Transverse colon (tissue), 3 donors: ENCODE measurements at regions not wholly inside any gene's neighbourhood (a gene's known extent, or its start where the extent isn't known, plus 50 kb on each side); places are given as distances from the start of the nearest gene placed in this dataset.

Source experiments
- POLR2A ChIP-seq: fragments of 450-650 bp; IDR thresholded peaks from one replicate; pipeline ENCODE4 v1.6.1; 2016; ENCODE audit warnings: antibody characterized with exemption, mild to moderate bottlenecking, moderate library complexity
- TF ChIP-seq, protein P1 (sequence below), 5 experiments: fragments of 200-600 bp in 3 of 5; fragments of 450-650 bp in 2 of 5; sonication (generic) in 3 of 5; IDR thresholded peaks; 1 replicate in 2 of 5; 2 replicates in 3 of 5; pipeline ENCODE4 v1.5.1; 2016 to 2017; ENCODE audit warnings: antibody characterized with exemption in 5 of 5, inconsistent platforms in 3 of 5, mild to moderate bottlenecking in 2 of 5, moderate library complexity in 1 of 5

DNA sequence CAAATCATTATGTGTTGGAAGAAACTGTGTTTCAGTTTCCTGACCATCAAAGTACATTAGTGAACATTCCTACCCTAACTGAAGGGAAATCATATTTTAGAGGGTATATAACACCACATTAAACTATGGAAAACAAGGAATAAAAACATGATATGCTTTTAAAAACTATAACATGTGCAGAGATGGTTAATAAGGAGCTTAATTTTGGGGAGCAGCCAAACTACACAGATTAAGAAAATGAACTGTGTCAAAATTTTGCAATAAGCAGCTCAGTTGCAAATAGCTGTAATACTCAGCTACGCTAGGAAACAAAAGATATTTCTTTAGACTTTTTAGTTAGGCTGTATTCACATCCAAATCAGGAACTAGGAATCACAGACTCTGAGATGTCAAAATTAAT lies 1115.7 kb upstream of the CELF2 start:
- TF ChIP-seq, protein P1, sequence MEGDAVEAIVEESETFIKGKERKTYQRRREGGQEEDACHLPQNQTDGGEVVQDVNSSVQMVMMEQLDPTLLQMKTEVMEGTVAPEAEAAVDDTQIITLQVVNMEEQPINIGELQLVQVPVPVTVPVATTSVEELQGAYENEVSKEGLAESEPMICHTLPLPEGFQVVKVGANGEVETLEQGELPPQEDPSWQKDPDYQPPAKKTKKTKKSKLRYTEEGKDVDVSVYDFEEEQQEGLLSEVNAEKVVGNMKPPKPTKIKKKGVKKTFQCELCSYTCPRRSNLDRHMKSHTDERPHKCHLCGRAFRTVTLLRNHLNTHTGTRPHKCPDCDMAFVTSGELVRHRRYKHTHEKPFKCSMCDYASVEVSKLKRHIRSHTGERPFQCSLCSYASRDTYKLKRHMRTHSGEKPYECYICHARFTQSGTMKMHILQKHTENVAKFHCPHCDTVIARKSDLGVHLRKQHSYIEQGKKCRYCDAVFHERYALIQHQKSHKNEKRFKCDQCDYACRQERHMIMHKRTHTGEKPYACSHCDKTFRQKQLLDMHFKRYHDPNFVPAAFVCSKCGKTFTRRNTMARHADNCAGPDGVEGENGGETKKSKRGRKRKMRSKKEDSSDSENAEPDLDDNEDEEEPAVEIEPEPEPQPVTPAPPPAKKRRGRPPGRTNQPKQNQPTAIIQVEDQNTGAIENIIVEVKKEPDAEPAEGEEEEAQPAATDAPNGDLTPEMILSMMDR (IDR thresholded peaks at IDR 0.05) = no peak
- TF ChIP-seq POLR2A = no peak
